Lower leg skin (tissue), 4 donors: ENCODE measurements at regions not wholly inside any gene's neighbourhood (a gene's known extent, or its start where the extent isn't known, plus 50 kb on each side); places are given as distances from the start of the nearest gene placed in this dataset.

Source experiments
- DNase-seq, 2 donors: peaks; one replicate each; pipeline ENCODE4 v3.0.0-alpha.2; 2019; ENCODE audit warnings: low spot score in 2 of 2
- H3K4me3 ChIP-seq: fragments of 200-600 bp; sonication (generic); 2 replicates; pipeline ENCODE4 v1.5.1; 2017; ENCODE audit warnings: mild to moderate bottlenecking, low read depth; ENCODE audit not compliant: poor library complexity, severe bottlenecking
- POLR2A ChIP-seq, 2 donors: fragments of 450-650 bp; IDR thresholded peaks; one replicate each; pipeline ENCODE4 v1.6.1; 2016 to 2017; ENCODE audit warnings: antibody characterized with exemption in 2 of 2, mild to moderate bottlenecking in 1 of 2, moderate library complexity in 1 of 2
- WGBS, 2 donors: methylation state at CpG; one replicate each; pipeline ENCODE4 v1.1.5; 2018; 5-methylcytosine and 5-hydroxymethylcytosine counted together
- intact Hi-C: fragments of 100-400 bp; cut with DNase I; formaldehyde crosslinking; loops from one replicate; pipeline ENCODE4 v1.15.0; 2023; ENCODE audit warnings: low total_unique reads
- TF ChIP-seq, protein P1 (sequence below), 3 donors: fragments of 450-650 bp; IDR thresholded peaks; one replicate each; pipeline ENCODE4 v1.5.1; 2016; ENCODE audit warnings: antibody characterized with exemption in 3 of 3, mild to moderate bottlenecking in 3 of 3, moderate library complexity in 2 of 3

DNA sequence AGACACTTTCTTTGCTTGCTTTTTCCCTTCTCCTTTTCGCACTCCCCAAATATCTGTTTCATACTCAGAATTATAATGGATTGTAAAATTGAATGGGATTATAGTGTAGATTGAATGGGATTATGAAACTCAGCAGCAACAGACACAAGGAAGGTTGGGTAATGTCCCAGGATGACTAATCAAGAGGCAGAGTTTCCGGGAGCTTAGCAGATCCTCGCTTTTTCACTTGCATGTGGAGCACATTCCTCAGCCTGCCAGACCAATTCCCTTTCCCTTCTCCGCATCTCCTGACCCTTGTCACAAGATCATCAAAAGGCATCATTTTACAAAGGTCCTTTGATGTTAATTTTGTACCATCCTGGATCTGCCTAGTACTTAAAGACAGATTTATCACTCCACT is 55.1 kb upstream of the SLC1A1 start:
- no peak overlapping the region for H3K4me3 ChIP-seq
- WGBS, 2 donors: 66 to 70% methylated on average over 4 of the region's 4 CpGs
- intact Hi-C loops: no loop called here
- no peak for DNase-seq
- TF ChIP-seq POLR2A (IDR thresholded peaks at IDR 0.05): no peak
- TF ChIP-seq, protein P1, sequence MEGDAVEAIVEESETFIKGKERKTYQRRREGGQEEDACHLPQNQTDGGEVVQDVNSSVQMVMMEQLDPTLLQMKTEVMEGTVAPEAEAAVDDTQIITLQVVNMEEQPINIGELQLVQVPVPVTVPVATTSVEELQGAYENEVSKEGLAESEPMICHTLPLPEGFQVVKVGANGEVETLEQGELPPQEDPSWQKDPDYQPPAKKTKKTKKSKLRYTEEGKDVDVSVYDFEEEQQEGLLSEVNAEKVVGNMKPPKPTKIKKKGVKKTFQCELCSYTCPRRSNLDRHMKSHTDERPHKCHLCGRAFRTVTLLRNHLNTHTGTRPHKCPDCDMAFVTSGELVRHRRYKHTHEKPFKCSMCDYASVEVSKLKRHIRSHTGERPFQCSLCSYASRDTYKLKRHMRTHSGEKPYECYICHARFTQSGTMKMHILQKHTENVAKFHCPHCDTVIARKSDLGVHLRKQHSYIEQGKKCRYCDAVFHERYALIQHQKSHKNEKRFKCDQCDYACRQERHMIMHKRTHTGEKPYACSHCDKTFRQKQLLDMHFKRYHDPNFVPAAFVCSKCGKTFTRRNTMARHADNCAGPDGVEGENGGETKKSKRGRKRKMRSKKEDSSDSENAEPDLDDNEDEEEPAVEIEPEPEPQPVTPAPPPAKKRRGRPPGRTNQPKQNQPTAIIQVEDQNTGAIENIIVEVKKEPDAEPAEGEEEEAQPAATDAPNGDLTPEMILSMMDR (IDR thresholded peaks at IDR 0.05): no peak

DNA sequence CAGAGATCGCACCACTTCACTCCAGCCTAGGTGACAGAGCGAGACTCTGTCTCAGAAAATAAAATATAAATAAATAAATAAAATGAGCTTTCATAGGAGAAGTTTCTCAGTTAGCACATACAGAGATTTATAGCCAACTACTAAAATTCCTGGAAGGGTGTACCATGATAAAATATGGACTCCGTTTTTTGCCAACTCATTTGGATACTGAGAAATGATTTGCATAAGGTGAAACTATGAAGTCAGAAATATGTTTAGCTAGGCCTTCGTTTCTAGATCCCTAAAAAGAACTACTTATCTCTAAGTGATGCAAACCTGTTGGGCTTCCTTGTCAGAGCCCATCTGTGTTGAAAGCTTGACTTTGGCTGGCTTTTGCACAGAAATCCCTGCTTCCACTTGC is 56.9 kb upstream of the SLC1A1 start:
- 69 to 73% methylated on average over 4 of the region's 4 CpGs for WGBS, 2 donors
- no peak overlapping the region for H3K4me3 ChIP-seq
- no peak for DNase-seq
- intact Hi-C loops: no loop called here
- TF ChIP-seq POLR2A (IDR thresholded peaks at IDR 0.05): no peak
- TF ChIP-seq, protein P1 (IDR thresholded peaks at IDR 0.05): no peak

DNA sequence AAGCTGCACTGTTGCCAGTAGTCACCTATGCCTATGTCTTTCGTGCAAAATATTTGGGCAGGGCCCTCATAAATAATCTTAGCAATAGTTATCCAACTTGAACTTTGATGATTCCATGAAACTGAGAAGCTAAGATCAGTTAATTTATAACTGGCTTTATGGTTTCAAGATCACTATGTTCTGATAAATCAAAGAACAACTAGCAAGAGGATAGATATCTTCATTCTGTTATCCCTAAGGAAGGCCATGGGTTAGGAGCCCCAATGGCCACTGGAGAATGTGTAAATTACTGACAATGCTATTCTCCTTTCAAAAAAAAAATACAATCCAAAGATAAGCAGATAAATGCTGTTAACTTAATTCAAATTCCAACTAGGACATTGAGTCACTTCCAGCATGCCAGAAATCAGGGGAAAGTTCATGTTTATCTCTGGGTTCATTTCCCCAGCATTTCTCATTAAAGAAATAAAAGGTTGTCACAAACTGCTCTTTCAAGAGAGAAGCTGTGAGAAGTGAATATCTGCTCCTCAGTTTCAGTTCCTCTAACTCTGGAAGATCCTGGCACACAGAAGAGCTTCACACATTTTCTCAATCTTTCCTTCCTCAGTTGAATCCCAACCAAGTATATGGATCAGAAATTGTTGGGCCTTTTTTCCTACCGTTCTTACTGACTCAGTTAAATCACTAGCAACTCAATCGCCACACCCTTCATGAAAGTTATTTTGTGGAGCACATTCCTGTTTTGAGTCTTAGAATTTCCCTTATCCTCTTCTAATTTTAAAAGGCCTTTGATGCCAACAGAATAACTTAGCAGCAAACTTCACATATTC is 59.6 kb upstream of the SLC1A1 start:
- intact Hi-C loops: no loop called here
- WGBS, 2 donors: 34 to 51% methylated on average over 3 of the region's 3 CpGs
- H3K4me3 ChIP-seq: no peak overlapping the region
- TF ChIP-seq POLR2A (IDR thresholded peaks at IDR 0.05): no peak
- TF ChIP-seq, protein P1 (IDR thresholded peaks at IDR 0.05): no peak
- no peak for DNase-seq

DNA sequence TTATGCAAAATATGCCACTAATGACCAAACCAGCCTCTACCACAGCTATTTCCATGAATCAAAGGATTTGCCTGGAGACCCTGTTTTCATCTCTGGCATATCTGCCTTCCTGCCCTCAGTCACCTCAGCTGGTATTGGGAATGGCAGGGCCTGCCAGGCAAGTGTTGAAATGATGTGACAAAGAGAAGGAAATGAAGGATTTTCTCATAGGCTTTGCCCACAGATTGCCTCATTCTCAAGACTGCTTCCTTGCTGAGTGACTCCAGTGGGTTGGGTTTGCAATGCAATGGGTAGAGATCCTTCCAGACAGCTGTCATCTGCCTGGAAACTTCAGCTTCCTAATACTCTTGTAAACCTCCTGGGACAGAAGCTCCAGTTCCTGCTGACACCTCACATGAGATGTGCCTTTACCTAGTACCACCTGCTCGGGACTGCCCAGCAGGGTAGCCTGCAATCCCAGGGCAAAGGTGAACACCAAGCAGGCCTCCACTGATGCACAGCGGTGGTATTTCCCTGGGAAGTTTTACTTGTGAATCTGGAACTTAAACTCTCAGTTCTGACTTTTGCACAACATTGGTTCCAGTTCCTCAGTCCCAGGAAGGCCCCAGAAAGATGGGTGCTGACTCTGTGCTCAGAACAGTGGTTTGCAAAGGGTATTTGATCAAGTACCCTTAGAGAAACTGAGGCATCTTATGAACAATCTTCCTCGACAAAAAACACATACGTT is 64.8 kb upstream of the SLC1A1 start:
- WGBS, 2 donors: 86 to 96% methylated on average over 4 of the region's 4 CpGs
- intact Hi-C loops: no loop called here

DNA sequence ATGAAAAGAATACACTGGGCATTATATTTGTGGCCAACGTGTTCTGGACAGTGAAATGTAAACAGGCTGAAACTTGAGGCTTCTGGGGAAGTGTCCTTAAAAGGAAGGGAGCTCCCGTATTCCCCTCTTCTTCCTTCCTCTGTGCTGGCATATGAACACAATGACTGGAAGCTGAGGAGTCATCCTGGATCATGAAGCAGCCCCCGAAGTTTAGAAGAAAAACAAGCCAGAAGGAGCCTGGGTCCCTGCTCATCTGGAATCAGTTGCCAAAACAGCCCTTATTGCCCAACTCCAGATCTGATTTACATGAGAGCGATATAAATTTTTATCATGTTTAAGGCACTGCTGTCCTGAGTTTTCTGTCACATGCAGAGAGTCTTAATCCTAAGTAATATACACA is 65.4 kb upstream of the SLC1A1 start:
- intact Hi-C loops: no loop called here
- DNase-seq: no peak
- 55 to 58% methylated on average over 4 of the region's 4 CpGs for WGBS, 2 donors
- TF ChIP-seq, protein P1 (IDR thresholded peaks at IDR 0.05): no peak
- no peak for TF ChIP-seq POLR2A (IDR thresholded peaks at IDR 0.05)
- H3K4me3 ChIP-seq: no peak overlapping the region

More for the DNA sequence above, 64.8 kb upstream of the SLC1A1 start:
- H3K4me3 ChIP-seq: no peak overlapping the region
- DNase-seq: peak in 1 of 2 donors; percentile 17
- TF ChIP-seq, protein P1 (IDR thresholded peaks at IDR 0.05): no peak
- TF ChIP-seq POLR2A (IDR thresholded peaks at IDR 0.05): no peak
